Kasumi-1 (cell line): ENCODE measurements at regions not wholly inside any gene's neighbourhood (a gene's known extent, or its start where the extent isn't known, plus 50 kb on each side); places are given as distances from the start of the nearest gene placed in this dataset.

Experiments used
- DNase-seq, 2 experiments: peaks; one replicate each; lab custom pipeline; 2025; lab: John Stamatoyannopoulos, UW

DNA sequence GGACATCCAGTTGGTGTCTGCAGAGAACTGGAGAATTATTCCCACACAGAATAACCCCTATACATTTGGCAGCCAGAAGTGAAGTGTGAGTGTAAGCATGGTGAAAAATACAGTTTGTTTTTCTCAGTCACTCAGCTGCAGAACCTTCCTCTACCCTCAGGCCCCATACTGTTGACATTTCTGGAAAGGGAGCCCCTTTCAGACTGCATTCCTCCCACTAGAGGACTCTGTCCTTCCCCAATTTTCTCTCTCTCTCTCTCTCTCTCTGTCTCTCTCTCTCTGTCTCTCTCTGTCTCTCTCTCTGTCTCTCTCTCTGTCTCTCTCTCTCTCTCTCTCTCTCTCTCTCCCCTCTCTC lies 86.8 kb upstream of the STEAP1B start:
- peak; percentile 45 for DNase-seq

DNA sequence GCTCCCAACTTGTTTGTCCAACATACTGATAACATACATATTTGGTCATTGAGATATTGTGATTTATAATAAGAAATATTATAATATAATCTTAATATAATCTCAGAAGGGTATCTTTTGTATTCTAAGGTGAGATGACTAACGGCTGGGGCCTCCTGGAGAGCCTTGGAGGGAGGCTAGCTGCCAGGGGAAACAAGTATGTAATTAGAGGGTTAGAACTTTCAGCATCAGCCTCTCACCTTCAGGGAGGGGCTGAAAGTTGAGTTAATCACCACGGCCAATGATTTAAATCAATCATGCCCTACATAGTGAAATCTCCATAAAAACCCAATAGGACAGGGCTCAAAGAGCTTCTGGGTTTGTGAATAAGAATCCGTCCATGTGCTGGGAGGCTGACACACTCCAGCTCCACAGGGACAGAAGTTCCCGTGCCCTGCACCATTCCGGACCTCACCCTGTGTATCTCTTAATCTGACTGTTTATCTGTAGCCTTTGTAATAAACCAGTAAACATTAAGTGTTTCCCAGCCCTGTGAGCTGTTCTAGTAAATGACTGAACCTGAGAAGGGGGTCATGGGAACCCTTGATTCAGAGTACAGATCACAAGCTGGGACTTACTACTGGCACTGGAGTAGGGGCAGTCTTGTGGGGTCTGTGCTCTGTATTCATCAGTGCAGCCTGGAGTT lies 86.3 kb upstream of the STEAP1B start:
- DNase-seq = no peak

DNA sequence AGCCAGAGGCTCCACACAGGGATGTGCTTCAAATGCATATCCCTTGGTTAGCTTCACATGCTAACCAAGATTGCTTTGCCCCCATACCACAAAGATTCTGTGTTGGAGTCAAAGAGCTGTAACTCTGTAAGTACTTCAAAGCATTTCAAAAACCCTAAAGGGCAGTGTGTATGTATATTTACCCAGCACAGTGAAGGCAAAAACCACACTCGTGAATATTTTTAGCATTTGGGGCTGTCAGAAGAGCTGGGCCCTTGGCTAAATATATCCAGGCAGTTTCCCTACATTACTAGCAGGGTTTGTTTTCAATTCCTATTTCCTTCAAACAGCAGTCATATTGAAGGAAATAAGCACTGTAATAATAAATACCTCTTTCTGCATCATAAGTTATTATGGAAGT lies 84.2 kb upstream of the STEAP1B start:
- DNase-seq = peak; percentile 52 to 65

DNA sequence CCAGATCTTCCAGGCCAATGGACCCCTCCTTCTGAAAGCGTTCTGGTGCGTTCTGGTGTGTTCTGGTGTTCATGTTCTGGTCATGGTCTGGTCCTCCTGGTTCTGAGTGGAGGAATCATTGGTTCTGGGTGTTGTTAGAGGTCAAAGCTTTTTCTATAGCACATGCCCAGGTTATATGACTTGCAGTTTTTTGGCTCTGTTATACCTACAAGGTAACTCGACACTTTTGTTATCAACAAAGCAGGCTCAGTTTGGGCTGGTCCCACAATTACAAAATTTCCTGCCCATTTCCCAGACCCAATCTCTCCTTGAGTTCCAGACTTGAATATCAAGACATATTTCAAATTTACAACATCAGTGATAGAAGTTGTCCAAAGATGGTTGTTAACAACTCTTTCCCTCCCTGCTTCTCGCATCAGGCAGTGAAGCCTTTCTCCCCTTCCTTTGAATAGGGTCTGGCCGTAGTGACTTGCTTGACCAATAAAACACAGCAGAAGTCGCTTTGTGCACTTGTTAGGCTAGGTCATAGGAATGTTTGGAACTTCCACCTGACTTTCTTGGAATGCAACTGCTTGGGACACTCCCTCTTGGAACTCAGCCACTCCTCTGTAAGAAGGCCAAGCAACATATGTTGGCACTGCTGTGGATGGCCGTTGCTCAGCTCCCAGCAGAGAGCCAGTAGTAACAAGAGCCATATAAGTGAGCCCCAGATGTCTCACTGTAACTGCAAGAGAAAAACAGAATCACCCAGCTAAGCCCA lies 83.1 kb upstream of the STEAP1B start:
- no peak for DNase-seq

DNA sequence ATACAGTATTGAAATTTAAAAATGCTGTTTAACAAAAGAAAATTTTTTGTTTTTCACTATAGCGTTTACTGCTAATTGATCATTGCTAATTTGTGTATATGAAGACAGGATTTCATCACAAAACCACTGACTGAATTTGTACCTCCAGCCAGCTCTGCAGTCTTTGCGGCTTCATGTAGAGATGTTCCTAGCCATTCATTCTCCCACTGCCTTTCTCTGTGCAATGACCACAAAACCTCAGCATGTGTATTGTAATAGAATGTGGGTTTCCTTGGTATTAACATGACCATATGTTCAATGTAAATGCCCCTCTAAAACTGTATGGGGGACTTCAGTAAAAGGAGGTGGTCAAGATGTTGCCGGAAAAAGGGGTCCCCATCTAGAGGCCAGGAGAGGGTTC lies 81.1 kb upstream of the STEAP1B start:
- no peak for DNase-seq

DNA sequence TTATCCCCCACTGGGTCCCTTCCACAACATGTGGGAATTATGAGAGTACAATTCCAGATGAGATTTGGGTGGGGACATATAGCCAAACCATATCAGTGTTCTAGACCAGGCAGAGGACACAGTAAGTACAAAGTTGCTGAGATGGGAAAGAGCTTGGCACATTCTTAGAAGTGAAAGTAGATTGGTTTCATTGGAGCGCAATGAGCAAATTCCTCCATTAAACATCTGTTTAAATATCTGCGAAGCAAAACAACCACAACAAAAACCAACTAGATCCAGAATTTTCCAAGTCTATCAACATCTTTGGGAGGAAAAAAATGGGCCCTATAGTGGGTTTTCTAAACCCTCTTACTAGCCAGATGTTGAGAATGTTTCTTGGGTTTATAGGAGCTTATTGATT lies 80.0 kb upstream of the STEAP1B start:
- DNase-seq = no peak

DNA sequence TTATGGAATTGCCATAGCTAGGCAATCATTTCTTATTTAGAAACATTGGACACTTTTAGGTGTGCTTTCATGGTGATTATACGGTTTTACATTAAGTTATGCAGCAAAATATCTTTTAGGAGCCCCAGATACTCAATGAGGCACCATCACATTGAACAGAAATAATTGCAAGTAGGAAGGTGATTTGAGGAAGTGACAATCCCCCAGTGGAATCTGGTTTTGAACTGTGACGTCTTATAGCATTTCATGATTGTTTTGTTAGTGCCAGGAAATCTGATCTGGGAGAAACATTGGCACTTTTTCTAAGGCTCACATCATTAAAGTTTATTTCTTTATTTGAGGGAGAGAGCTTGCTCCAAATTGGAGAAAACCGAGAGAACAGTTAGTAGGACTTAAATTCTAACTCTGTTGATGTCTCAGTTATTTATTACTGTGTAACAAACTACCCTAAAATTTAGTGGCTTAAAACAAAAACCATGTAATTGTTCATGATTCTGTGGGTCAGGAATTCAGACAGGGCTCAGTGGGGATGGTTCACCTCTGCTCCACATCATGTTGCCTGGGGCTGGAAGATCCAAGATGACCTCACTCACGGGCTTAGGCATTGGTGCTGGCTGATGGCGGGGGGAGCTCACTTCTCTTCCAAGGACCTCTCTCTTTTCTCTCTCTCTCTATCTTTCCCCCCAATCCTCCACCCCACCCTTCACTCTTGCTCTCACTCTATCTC lies 78.2 kb upstream of the STEAP1B start:
- peak; percentile 58 to 70 for DNase-seq

DNA sequence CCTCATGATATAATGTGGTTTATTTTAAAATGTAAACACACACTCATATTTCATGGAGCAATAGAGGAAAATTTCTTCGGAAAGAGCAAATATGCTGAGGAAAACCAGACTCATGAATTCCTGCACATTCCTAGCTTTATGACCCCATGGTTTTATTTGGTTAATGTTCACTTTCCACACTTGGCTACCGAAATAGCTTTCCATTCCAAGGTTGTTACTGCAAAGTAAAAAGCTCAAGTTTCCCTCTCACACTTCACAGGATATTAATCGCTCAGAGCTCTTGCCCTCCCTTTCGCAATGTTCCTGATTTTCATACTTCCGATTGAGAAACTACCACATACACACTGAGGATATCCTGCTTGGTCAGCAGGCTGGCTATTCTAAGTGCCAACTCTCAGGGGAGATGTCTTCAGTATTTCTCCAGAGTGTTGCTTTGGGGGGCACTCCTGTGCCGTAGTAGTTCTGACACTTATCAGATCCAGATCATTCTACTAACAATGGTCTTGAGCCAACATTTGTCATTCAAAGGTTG lies 77.5 kb upstream of the STEAP1B start:
- DNase-seq = peak; percentile 91 to 93

DNA sequence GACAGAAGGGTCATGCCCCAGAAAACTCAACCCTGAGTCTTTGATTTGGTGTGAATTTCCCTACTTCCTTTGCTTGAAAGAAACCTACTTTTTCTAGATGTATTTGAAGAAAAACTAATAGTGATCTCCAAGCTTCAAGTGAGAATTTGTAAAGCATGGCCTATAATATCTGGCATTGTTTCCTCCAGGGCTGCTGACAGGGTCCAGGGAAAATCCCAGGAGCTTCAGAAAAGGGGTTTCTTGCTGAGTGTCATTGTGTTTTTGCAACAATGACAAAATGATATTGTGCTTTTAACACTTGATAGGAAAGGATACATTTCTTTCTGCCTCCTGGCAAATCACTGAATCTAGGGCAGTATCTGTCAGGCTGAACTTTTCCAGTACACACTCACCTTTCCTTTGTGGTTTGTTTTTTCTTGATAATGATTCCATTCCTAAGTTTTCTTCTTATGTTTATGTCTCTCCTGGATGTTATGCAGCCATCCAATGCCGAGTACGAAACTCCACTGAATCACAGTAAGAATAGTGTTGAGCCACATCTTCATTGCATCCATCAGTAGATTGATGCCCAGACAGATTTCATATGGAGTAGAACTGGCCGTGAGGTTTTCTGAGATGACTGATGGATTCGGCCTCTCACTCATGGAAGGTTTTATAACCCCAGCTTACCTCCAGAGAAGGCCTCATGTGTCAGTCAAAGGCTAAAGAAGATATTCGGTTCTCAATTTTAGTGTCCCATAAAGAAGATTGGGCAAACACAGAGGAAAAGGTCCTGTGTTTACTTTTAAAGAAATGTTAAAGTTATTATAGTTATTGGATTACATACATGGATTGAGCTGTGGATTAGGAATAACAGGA lies 76.9 kb upstream of the STEAP1B start:
- no peak for DNase-seq

DNA sequence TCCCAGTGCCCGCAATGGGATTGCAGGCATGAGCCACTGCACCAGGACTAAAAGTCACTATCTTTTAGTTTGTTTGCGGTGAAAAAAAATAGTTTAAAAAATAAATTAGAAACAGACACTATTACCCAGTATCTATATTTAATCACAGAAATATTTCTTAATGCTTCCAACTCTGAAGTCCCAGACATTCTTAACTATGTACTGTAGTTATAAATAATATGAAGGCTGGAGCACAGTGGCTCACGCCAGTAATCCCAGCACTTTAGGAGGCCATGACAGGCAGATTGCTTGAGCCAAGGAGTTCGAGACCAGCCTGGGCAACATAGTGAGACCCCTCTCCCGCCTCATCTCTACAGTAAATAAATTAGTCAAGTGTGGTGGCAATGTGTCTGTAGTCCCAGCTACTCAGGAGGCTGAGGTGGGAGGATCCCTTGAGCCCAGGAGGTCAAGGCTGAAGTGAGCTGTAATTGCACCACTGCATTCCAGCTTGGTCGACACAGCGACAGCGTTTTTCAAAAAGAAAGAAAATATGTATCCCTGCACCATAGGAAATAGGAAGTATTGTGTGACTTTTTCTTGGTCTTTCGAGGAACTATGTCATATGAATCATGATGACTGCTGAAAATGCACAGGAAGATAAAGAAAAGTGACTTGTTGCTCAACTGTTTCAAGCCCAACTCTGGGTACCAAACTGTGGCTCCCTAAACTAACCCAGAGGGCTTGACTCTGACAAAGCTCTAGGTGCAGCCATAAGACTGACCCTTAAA lies 74.9 kb upstream of the STEAP1B start:
- DNase-seq = peak; percentile 33 to 36

DNA sequence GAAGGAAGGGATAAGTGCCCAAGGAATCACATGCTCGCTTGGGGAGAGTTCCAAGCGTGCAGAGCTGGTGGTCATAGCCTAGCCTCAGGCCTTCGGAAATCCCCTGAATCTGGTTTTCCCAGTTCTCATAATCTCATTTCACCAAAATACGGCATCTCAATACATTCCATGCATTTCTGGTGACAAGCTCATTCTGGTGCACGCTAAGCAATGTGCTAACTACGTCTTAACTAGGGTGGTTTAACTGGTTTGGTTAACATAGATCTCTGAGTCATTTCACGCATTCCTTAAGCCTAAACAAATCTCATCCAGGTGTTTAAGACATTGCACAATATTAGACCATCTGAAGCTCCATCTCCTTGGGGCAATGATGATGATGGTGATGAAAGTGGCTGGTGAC lies 72.9 kb upstream of the STEAP1B start:
- DNase-seq = no peak

DNA sequence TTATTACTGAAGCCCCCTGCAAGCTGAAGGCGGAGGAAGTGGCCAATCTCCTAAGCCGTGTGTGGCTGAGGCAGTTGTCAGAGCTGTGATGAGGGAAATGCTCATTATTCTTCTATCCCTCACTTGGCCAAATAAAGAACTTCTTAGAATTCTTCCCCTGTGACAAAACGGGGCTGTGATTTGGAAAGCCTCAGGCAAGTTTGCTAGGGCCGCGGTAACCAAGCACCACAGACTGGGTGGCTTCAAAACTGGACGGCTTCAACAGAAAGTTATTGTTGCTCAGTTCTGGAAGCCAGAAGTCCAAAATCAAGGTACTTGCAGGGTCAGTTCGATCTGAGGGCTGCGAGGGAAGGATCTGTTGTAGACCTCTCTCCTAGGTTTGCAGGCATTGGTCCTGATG lies 72.3 kb upstream of the STEAP1B start:
- DNase-seq = no peak

DNA sequence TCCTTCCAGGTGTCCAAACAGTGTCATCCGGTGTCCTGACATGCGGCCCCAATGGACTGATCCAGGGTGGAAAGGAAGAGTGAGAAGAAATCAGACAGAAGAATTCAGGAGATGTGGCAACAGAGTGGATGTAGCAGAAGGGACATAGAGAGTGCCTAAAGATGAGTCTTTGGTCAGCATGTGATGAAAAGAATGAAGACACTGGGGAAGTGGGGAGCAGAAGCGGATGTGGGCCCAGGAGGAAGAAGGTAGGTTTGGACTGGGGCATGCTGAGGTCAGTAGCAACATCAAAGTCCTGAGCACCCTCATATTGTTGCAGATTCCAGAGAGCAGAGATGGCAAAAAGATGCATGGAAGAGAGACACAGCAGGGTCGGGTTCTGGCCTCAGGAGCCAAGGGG lies 71.8 kb upstream of the STEAP1B start:
- DNase-seq = no peak

DNA sequence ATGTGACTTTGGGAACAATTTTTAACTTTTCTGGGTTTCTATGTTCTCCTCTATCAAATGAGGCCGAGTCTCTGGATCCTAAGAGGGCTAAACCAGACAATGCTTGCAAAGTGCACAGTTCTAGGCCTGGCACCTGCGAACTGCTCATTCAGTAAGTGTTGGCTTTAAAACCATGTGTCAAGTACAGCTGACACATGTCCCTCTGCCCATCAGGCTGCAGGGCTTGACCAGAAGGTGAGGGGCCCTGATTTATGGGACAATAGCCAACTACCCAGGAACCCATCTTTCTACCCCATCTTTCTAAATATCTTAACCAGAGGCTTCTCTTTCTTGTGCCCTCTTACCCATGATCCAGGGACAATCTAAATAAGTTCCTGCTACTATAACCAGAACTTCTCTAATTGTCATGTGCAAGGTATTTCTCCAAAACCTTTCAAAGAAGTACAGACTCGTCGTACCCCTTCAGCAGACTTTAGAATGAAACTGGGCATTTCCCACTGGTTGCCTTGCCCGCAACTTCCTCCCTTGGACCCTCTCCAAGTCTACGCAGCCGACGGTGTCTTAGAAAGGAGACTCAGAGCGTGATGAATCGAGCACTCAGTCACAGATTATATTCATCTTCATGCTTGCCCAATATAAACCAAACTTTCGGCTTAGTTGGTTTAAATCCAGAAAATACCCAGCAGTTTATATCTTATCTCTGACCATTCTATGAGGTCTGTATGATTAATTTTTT lies 69.8 kb upstream of the STEAP1B start:
- peak; percentile 87 to 91 for DNase-seq

DNA sequence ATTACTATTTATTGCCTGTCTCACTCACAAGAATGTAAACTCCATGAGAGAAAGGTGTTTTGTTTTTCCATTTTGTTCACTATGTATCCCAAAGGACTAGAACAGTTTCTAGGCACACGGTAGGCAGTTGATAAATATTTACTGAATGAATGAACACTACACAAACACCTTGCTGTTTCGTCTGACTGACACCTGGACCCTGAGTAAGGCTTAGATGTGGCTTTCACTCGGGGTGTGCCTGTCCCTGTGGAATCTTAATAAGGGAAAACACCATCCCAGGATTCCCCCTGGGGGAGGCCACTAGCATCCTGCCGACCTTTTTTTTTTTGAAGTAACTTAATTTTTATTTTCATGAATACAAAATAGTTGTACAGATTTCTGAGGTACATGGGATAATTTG lies 66.6 kb upstream of the STEAP1B start:
- no peak for DNase-seq

DNA sequence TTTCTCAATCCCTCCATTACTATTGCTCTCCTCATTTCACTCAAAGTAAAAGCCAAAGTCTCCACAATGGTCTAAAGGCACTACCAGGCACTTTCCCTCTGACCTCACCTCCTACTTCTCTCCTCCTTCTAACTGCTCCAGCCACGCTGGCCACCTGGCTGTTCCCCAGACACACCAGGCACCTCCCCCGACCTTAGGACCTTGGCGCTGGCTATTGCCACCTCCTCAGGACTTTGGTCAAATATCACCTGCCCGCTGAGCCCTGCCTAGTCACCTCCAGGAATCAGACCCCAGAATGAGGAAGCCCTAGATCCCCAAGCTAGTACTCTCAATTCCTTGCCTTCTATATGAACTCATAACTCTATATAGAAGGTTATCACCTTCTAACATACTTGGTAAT lies 66.2 kb upstream of the STEAP1B start:
- DNase-seq = no peak

DNA sequence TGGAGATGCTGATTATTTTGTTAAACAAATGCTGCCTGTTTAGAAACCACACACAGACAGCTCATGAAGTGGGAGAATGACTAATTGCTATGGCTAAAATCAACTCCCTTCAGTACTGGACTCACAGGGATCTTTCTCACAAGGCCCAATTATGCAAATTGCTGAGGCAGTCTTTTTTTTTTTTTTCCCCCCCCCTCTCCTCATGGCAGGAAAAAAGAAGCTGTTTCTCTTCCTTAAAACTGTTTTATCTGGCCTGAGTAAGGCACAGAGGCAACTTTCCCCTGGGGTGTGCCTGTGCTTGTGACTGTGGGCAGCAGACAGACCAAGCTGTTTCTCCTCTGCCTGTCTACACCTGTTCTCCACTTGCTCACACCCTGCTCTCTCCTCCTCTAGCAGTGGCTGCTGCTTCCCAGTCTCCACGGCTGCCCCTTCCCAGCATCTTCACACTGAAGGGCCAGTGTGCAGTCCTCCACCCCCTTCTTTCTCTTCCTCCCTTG lies 65.4 kb upstream of the STEAP1B start:
- DNase-seq = peak; percentile 43 to 46

DNA sequence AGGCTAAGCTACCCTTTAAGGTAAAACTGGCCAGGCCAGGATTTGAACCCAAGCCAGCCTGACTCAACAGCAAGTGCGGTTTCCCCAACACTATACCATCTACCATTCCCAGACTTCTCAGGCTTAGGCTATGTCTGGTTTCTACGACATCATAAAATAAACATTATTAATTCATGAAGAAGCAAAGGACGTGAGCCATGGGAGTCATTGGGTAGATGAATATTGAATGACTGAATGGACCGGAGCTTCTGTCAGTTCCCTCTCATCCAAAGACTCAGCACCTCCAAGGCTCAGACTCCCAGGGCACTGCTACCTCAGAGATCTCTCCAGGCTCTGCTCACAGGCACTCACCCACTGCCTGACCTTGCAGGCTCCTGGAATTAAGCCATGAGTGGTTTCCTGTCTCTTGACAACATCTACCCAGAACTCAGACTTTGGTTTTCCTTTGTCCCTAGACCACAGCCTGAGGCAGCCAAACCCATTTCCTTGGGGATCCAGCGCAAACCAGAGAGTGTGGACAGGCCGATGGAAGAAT lies 64.6 kb upstream of the STEAP1B start:
- peak; percentile 64 to 71 for DNase-seq

DNA sequence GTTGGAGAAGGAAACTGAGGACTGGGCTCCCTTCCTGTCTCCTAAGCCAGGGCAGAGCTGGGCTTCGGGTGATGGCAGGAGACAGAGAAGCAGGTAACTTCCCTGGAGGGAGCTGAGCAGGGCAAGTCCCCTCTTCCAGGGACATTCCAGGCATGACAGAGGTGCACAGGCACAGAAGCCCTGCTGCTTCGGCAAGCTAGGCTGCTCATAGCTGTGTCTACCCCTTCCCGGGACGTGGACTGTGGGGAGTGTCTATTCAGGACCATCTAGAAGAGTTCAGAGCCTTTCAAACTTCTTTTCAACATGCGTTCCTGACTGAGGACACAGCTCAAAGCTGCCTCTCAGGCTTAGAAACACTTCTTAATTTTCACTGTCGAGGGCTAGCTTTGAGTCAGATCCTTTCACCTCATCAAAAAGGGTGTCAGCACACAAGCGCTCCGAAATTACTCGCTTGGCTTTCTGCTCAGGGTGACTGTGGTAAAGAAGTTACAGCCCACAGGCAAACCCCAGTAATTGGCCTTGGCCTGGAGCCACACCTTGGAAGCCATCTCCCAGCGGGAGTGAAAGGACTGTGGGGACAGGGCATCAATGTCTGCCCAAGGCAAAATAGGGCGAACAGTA lies 63.7 kb upstream of the STEAP1B start:
- DNase-seq = no peak
